ENCODE measurements at regions not wholly inside any gene's neighbourhood (a gene's known extent, or its start where the extent isn't known, plus 50 kb on each side); places are given as distances from the start of the nearest gene placed in this dataset.
A peak's percentile ranks its signal among the peaks of the same experiment; 100 is the strongest.
"Not testable (repeated sequence)": the region's sequence is repeated elsewhere in the genome, so short reads cannot be mapped to it uniquely, and the experiment has no call there.

- no peak for DNase-seq
These were observed 134.4 kb downstream of the SMIM20 start for GRCh38 chr4:26048378-26048882.

- no peak for DNase-seq
These were observed 134.9 kb downstream of the SMIM20 start for GRCh38 chr4:26048950-26049349.

GRCh38 chr4:26049447-26049846 lies 135.4 kb downstream of the SMIM20 start:
- DNase-seq: no peak

GRCh38 chr4:26050212-26050643 lies 136.2 kb downstream of the SMIM20 start:
- no peak for DNase-seq

- DNase-seq: no peak
These were observed 136.7 kb downstream of the SMIM20 start for GRCh38 chr4:26050671-26051070.

GRCh38 chr4:26051240-26051639 lies 137.2 kb downstream of the SMIM20 start:
- no peak for DNase-seq

- DNase-seq: no peak
These were observed 138.9 kb downstream of the SMIM20 start for GRCh38 chr4:26052663-26053541.

- DNase-seq: no peak
These were observed 139.7 kb downstream of the SMIM20 start for GRCh38 chr4:26053761-26054160.

GRCh38 chr4:26055855-26056254 lies 141.8 kb downstream of the SMIM20 start:
- no peak for DNase-seq

GRCh38 chr4:26056406-26056805 lies 142.4 kb downstream of the SMIM20 start:
- no peak for DNase-seq

GRCh38 chr4:26057839-26058238 lies 143.8 kb downstream of the SMIM20 start:
- DNase-seq: not testable (repeated sequence)

GRCh38 chr4:26058537-26058936 lies 144.5 kb downstream of the SMIM20 start:
- no peak for DNase-seq

GRCh38 chr4:26059391-26060154 lies 145.6 kb downstream of the SMIM20 start:
- no peak for DNase-seq

- no peak for DNase-seq
These were observed 146.3 kb downstream of the SMIM20 start for GRCh38 chr4:26060286-26060685.

- no peak for DNase-seq
These were observed 147.4 kb downstream of the SMIM20 start for GRCh38 chr4:26061248-26061986.

GRCh38 chr4:26062215-26062614 lies 148.2 kb downstream of the SMIM20 start:
- DNase-seq: no peak

GRCh38 chr4:26064009-26064408 lies 150.0 kb downstream of the SMIM20 start:
- DNase-seq: not testable (repeated sequence)

GRCh38 chr4:26065833-26066232 lies 151.8 kb downstream of the SMIM20 start:
- DNase-seq: no peak

- peak in 1 of 2 experiments; percentile 26 for DNase-seq
These were observed 153.0 kb downstream of the SMIM20 start for GRCh38 chr4:26067035-26067434.

GRCh38 chr4:26069218-26069617 lies 155.2 kb downstream of the SMIM20 start:
- peak in 1 of 2 experiments; percentile 14 for DNase-seq

- DNase-seq: no peak
These were observed 157.7 kb downstream of the SMIM20 start for GRCh38 chr4:26071688-26072087.

- no peak for DNase-seq
These were observed 160.0 kb downstream of the SMIM20 start for GRCh38 chr4:26073886-26074560.
